Gastroesophageal sphincter (tissue), 3 donors: ENCODE measurements at regions not wholly inside any gene's neighbourhood (a gene's known extent, or its start where the extent isn't known, plus 50 kb on each side); places are given as distances from the start of the nearest gene placed in this dataset.

Experiments
- CTCF ChIP-seq, 4 experiments: fragments of 200-600 bp in 2 of 4; fragments of 450-650 bp in 2 of 4; sonication (generic) in 1 of 4; IDR thresholded peaks; one replicate each; pipeline ENCODE4 v1.5.1; 2017 to 2019; ENCODE audit warnings: antibody characterized with exemption in 4 of 4, mild to moderate bottlenecking in 2 of 4, moderate library complexity in 2 of 4
- POLR2A ChIP-seq, 2 donors: fragments of 450-650 bp; IDR thresholded peaks; one replicate each; pipeline ENCODE4 v1.6.1; 2017; ENCODE audit warnings: antibody characterized with exemption in 2 of 2, mild to moderate bottlenecking in 2 of 2, moderate library complexity in 1 of 2
- POLR2AphosphoS5 ChIP-seq: sonication (generic); formaldehyde crosslinking; IDR thresholded peaks from one replicate; pipeline ENCODE4 v1.6.1; 2017; ENCODE audit warnings: antibody characterized with exemption

- TF ChIP-seq POLR2AphosphoS5 (no peak), CTCF (IDR thresholded peaks at IDR 0.05) (no peak), POLR2A (IDR thresholded peaks at IDR 0.05) (no peak)
These were observed 397.2 kb upstream of the CDH19 start for GRCh38 chr18:67001052-67001451.
